CD4-positive, alpha-beta T cell (primary cell): ENCODE measurements at regions not wholly inside any gene's neighbourhood (a gene's known extent, or its start where the extent isn't known, plus 50 kb on each side); places are given as distances from the start of the nearest gene placed in this dataset.
"Not testable (repeated sequence)": the region's sequence is repeated elsewhere in the genome, so short reads cannot be mapped to it uniquely, and the experiment has no call there.

ENCODE experiments used
- ATAC-seq: fragments of 200-7000 bp; cut with Tn5 transposase; one replicate; pipeline ENCODE4 v1.10.0; 2022; ENCODE audit warnings: mild to moderate bottlenecking; ENCODE audit not compliant: poor library complexity
- CTCF ChIA-PET: fragments of 350-600 bp; sonication (Branson Sonifier 250); formaldehyde crosslinking; loops from one replicate; lab custom pipeline; 2021; ENCODE audit warnings: antibody characterized with exemption, inconsistent platforms; lab: Charles Lee
- POLR2A ChIA-PET: fragments of 350-600 bp; sonication (Branson Sonifier 250); formaldehyde crosslinking; loops from one replicate; lab custom pipeline; 2021; ENCODE audit warnings: antibody characterized with exemption, inconsistent platforms; lab: Charles Lee
- DNase-seq, 14 experiments: peaks; one replicate each; pipeline ENCODE4 v3.0.0-alpha.2; 2013 to 2020; ENCODE audit warnings: mixed read lengths in 2 of 14
- H3K27ac ChIP-seq, 2 donors: one replicate each; pipeline versions ENCODE4 v1.5.1 to v1.7.0; 2013; ENCODE audit warnings: low read length in 2 of 2, low read depth in 1 of 2, mild to moderate bottlenecking in 1 of 2
- H3K27me3 ChIP-seq, 2 experiments: 1 replicate in 1 of 2; 2 replicates in 1 of 2; pipeline versions ENCODE4 v1.6.1 to v1.7.0; 2013; ENCODE audit warnings: low read length in 2 of 2, control low read depth in 1 of 2, mild to moderate bottlenecking in 1 of 2, moderate library complexity in 1 of 2; ENCODE audit not compliant: insufficient read depth in 2 of 2, control insufficient read depth in 1 of 2
- H3K36me3 ChIP-seq: one replicate; pipeline ENCODE4 v1.6.1; 2013; ENCODE audit warnings: low read length, control low read depth; ENCODE audit not compliant: insufficient read depth
- H3K4me1 ChIP-seq: one replicate; pipeline ENCODE4 v1.6.1; 2013; ENCODE audit warnings: low read length, control low read depth; ENCODE audit not compliant: insufficient read depth
- H3K4me3 ChIP-seq: one replicate; pipeline ENCODE4 v1.5.1; 2013; ENCODE audit warnings: mild to moderate bottlenecking, low read length, moderate library complexity
- H3K9me3 ChIP-seq, 2 experiments: 1 replicate in 1 of 2; 2 replicates in 1 of 2; pipeline versions ENCODE4 v1.6.1 to v1.7.0; 2013; ENCODE audit warnings: low read length in 2 of 2, mild to moderate bottlenecking in 2 of 2, control low read depth in 1 of 2, moderate library complexity in 1 of 2; ENCODE audit not compliant: control insufficient read depth in 1 of 2, insufficient read depth in 1 of 2
- H3K27ac Mint-ChIP-seq: one replicate; pipeline ENCODE4 v1.8.0; 2020; ENCODE audit warnings: mixed read lengths
- H3K27me3 Mint-ChIP-seq: one replicate; pipeline ENCODE4 v1.8.0; 2021; ENCODE audit warnings: mixed read lengths
- H3K36me3 Mint-ChIP-seq: one replicate; pipeline ENCODE4 v1.8.0; 2021; ENCODE audit warnings: low read depth, mixed read lengths
- H3K4me1 Mint-ChIP-seq: one replicate; pipeline ENCODE4 v1.8.0; 2021; ENCODE audit warnings: low read depth, mixed read lengths
- H3K4me3 Mint-ChIP-seq: one replicate; pipeline ENCODE4 v1.8.0; 2020; ENCODE audit warnings: mild to moderate bottlenecking, mixed read lengths
- H3K9me3 Mint-ChIP-seq: one replicate; pipeline ENCODE4 v1.8.0; 2020; ENCODE audit warnings: mixed read lengths
- intact Hi-C, 2 experiments: fragments of 100-400 bp; cut with DNase I in 1 of 2; cut with micrococcal nuclease in 1 of 2; formaldehyde crosslinking; loops; one replicate each; pipeline versions ENCODE4 v1.15.1 to v1.9.0; 2023 to 2025; cut with DNase I, micrococcal nuclease
- TF ChIP-seq, protein P1 (sequence below): fragments of 200-600 bp; IDR thresholded peaks from one replicate; pipeline ENCODE4 v1.8.0; 2022; ENCODE audit warnings: antibody characterized with exemption, mild to moderate bottlenecking

DNA sequence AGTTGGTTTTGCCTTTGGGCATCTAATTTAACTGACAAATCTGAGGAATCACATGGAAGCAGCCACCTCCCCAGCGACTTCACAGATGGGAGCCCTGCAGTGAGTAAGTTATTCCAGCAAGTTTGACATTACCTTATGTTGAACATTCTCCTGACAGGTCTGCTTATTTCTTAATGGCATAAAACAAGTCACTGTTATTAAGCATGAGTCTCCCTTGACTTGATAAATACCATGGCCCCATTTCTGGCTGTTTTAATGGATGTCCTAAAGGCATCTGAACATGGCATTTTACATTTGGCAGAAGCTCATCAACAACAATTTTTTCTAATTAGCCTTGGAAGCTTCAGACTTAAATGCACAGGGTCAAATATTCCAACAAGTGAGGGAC lies 92.6 kb upstream of the CREB1 start:
- intact Hi-C loops: no loop called here
- Mint-ChIP-seq H3K4me3 (no peak overlapping the region), H3K9me3 (no peaks in the 10 kb centered on the region), H3K4me1 (no peaks in the 10 kb centered on the region), H3K27me3 (no peaks in the 10 kb centered on the region), H3K27ac (no peak overlapping the region), H3K36me3 (no peaks in the 10 kb centered on the region)
- ChIA-PET POLR2A (no interaction called here), CTCF (no interaction called here)
- no peak overlapping the region for H3K4me3 ChIP-seq
- no peak overlapping the region for H3K27ac ChIP-seq
- no peak for DNase-seq
- ATAC-seq: no peak
- H3K4me1 ChIP-seq: no peaks in the 10 kb centered on the region
- TF ChIP-seq, protein P1, sequence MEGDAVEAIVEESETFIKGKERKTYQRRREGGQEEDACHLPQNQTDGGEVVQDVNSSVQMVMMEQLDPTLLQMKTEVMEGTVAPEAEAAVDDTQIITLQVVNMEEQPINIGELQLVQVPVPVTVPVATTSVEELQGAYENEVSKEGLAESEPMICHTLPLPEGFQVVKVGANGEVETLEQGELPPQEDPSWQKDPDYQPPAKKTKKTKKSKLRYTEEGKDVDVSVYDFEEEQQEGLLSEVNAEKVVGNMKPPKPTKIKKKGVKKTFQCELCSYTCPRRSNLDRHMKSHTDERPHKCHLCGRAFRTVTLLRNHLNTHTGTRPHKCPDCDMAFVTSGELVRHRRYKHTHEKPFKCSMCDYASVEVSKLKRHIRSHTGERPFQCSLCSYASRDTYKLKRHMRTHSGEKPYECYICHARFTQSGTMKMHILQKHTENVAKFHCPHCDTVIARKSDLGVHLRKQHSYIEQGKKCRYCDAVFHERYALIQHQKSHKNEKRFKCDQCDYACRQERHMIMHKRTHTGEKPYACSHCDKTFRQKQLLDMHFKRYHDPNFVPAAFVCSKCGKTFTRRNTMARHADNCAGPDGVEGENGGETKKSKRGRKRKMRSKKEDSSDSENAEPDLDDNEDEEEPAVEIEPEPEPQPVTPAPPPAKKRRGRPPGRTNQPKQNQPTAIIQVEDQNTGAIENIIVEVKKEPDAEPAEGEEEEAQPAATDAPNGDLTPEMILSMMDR: no peak
- no peaks in the 10 kb centered on the region for H3K27me3 ChIP-seq
- H3K36me3 ChIP-seq: no peaks in the 10 kb centered on the region
- H3K9me3 ChIP-seq: no peaks in the 10 kb centered on the region

DNA sequence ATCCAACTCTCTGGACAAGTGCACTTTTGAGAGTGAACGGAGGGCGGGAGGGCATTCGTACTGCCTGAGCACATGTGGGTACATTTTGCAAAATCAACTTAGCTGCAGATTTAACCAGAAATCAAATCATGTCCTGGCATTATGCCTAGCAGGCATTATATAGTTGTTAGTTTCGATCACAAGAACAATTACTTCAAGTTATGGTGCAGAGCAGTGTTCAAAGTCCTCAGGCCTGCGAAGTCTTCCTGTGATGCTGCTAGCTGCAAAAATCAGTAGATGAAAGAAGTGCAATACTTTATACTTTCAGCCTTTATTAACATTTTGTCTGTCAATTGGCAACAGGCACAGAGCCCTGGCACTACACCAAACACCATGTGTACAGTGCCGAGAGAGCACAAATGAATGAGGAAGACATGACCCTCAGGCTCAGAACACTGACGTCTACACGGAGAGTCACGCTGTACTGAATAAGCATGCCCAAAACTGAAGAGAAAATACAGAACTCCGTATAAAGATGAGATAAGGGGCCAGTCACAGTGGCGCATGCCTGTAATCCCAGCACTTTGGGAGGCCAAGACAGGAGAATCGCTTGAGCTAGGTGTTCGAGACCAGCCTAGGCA lies 92.1 kb upstream of the CREB1 start:
- no peak for DNase-seq
- Histone ChIP-seq H3K4me1 (no peaks in the 10 kb centered on the region), H3K27ac (no peak overlapping the region), H3K27me3 (no peaks in the 10 kb centered on the region), H3K4me3 (no peak overlapping the region), H3K36me3 (no peaks in the 10 kb centered on the region), H3K9me3 (no peaks in the 10 kb centered on the region)
- no peaks in the 10 kb centered on the region for H3K36me3 Mint-ChIP-seq
- no peak for ATAC-seq
- intact Hi-C loops: no loop called here
- H3K4me3 Mint-ChIP-seq: no peak overlapping the region
- H3K4me1 Mint-ChIP-seq: no peaks in the 10 kb centered on the region
- ChIA-PET POLR2A (no interaction called here), CTCF (no interaction called here)
- TF ChIP-seq, protein P1: no peak
- no peaks in the 10 kb centered on the region for H3K27me3 Mint-ChIP-seq
- H3K9me3 Mint-ChIP-seq: no peaks in the 10 kb centered on the region
- H3K27ac Mint-ChIP-seq: no peak overlapping the region

DNA sequence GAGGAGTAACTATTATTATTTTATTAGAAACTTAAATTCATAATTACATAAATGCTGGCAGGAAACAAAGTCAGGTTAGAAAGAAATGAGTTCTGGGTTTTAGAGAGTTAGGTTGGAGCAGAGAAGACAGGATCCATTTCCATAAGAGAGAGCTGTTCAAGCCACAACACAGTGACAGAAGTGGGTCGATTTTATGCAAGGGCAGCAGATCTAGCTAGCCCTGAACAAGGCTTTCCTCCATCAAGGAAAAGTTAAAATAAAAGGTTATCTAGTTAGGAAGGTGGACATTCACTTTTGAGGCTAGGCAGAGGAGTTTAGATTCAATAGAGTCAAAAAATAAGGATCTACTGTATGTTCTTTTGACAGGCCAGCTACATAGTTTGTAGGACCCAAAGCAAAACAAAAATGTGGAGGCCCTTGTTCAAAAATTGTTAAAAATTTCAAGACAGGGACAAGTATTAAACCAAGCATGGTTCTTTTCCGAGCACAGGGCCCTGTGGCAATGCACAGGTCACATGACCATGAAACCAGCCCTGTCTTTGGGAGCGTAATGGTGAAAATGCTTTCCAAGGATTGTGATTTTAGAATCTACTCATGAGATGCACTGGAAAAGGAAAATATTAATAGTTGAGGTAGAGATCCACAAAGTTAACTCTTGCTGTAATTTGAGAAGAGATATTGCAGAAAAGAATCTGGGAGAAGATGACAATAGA lies 91.2 kb upstream of the CREB1 start:
- TF ChIP-seq, protein P1: no peak
- Mint-ChIP-seq H3K27ac (no peak overlapping the region), H3K36me3 (no peaks in the 10 kb centered on the region), H3K9me3 (no peaks in the 10 kb centered on the region), H3K4me3 (no peak overlapping the region), H3K27me3 (no peaks in the 10 kb centered on the region), H3K4me1 (no peaks in the 10 kb centered on the region)
- Histone ChIP-seq H3K27me3 (no peaks in the 10 kb centered on the region), H3K27ac (no peak overlapping the region), H3K4me1 (no peaks in the 10 kb centered on the region), H3K4me3 (no peak overlapping the region), H3K36me3 (no peaks in the 10 kb centered on the region), H3K9me3 (no peaks in the 10 kb centered on the region)
- DNase-seq: no peak
- ATAC-seq: no peak
- intact Hi-C loops: no loop called here
- ChIA-PET CTCF (no interaction called here), POLR2A (no interaction called here)

DNA sequence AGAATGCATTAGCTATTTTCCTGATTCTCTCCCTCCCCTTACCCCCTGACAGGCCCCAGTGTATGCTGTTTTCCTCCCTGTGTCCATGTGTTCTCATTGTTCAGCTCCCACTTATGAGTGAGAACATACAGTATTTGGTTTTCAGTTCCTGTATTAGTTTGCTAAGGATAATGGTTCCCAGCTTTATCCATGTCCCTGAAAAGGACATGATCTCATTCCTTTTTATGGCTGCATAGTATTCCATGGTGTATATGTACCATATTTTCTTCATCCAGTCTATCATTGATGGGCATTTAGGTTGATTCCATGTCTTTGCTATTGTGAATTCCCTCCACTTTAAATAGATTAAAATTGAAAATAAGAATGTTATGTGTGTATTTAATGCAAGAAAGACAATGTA lies 89.9 kb upstream of the CREB1 start:
- H3K27me3 ChIP-seq, H3K9me3 Mint-ChIP-seq, CTCF ChIA-PET, H3K27ac Mint-ChIP-seq, H3K36me3 ChIP-seq, H3K4me3 ChIP-seq, H3K4me1 ChIP-seq, H3K36me3 Mint-ChIP-seq, H3K4me3 Mint-ChIP-seq, H3K27me3 Mint-ChIP-seq, intact Hi-C loops, H3K27ac ChIP-seq, ATAC-seq, H3K9me3 ChIP-seq, H3K4me1 Mint-ChIP-seq, DNase-seq: not testable (repeated sequence)
- POLR2A ChIA-PET: interaction anchor here (0.6 kb wide), 1 partner anchor 244 kb away, joined by 3 read pairs; no protein-coding TSS in a partner anchor
